Glutamatergic neuron (in vitro differentiated cells): ENCODE measurements at regions not wholly inside any gene's neighbourhood (a gene's known extent, or its start where the extent isn't known, plus 50 kb on each side); places are given as distances from the start of the nearest gene placed in this dataset.

Experiments used
- DNase-seq: peaks from one replicate; pipeline ENCODE4 v3.0.0; 2022
- H3K27ac Mint-ChIP-seq: one replicate; pipeline ENCODE4 v1.8.0; 2020; ENCODE audit warnings: mild to moderate bottlenecking, mixed read lengths, inconsistent platforms; ENCODE audit not compliant: unreplicated experiment
- H3K27me3 Mint-ChIP-seq: one replicate; pipeline ENCODE4 v1.8.0; 2020; ENCODE audit warnings: mild to moderate bottlenecking, moderate library complexity, mixed read lengths, inconsistent platforms; ENCODE audit not compliant: unreplicated experiment
- H3K36me3 Mint-ChIP-seq: one replicate; pipeline ENCODE4 v1.8.0; 2020; ENCODE audit warnings: mild to moderate bottlenecking, mixed read lengths, inconsistent platforms; ENCODE audit not compliant: unreplicated experiment
- H3K4me1 Mint-ChIP-seq: one replicate; pipeline ENCODE4 v1.8.0; 2020; ENCODE audit warnings: mild to moderate bottlenecking, low read depth, mixed read lengths, inconsistent platforms; ENCODE audit not compliant: unreplicated experiment
- H3K4me3 Mint-ChIP-seq: one replicate; pipeline ENCODE4 v1.8.0; 2020; ENCODE audit warnings: mild to moderate bottlenecking, mixed read lengths, inconsistent platforms; ENCODE audit not compliant: unreplicated experiment
- H3K9me3 Mint-ChIP-seq: one replicate; pipeline ENCODE4 v1.8.0; 2020; ENCODE audit warnings: mild to moderate bottlenecking, moderate library complexity, mixed read lengths, inconsistent platforms; ENCODE audit not compliant: unreplicated experiment
- CTCF ChIP-seq: fragments of 200-600 bp; sonication (generic); IDR thresholded peaks from one replicate; pipeline ENCODE4 v1.5.0; 2021; ENCODE audit not compliant: partially characterized antibody, unreplicated experiment

DNA sequence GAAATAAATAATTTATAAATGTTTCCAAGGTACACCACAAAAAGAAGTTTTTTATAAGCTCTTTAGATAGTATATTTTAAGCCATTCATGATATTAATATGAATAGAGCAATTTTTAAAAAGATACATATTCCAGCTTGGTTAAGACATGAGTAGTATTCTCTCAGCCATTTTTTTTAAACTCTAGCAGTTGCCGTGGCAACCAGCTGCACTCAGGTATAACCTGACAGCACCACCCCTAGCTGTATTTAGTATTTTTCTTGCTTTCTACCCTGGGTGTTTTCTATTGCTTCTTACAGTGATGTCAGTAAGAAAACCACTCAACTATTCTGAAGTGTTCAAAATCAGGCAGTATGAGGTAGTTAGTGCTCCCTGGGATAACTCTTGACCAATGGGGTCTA, 496.3 kb upstream of the CNTN3 start:
- no peak for TF ChIP-seq CTCF
- Mint-ChIP-seq H3K27ac (no peak overlapping the region), H3K9me3 (no peaks in the 10 kb centered on the region), H3K4me1 (no peaks in the 10 kb centered on the region), H3K4me3 (no peak overlapping the region), H3K36me3 (no peaks in the 10 kb centered on the region), H3K27me3 (no peaks in the 10 kb centered on the region)
- no peak for DNase-seq

- TF ChIP-seq CTCF = no peak
- no peak overlapping the region for H3K4me3 Mint-ChIP-seq
- H3K27me3 Mint-ChIP-seq = no peaks in the 10 kb centered on the region
- H3K27ac Mint-ChIP-seq = no peak overlapping the region
- no peak for DNase-seq
- no peaks in the 10 kb centered on the region for H3K36me3 Mint-ChIP-seq
- no peaks in the 10 kb centered on the region for H3K4me1 Mint-ChIP-seq
- H3K9me3 Mint-ChIP-seq = no peaks in the 10 kb centered on the region
These were observed 501.2 kb upstream of the CNTN3 start for GRCh38 chr3:75115695-75116094.

DNA sequence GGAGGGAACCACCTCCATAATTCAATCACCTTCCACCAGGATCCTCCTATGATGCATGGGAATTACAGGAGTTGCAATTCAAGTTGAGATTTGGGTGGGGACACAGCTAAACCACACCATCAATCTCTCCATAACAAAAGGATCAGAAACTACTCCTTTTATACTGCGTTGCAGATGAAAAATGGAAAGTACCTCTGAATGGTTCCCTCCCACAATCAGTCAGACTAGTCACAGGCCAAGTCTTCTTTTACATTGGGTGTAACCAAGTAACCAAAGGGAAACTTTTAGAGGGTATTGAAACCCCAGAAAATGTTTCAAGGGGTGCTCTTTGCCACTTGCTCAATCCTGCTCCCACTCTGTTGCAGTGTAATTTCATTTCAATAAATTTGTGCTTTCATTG, 504.3 kb upstream of the CNTN3 start:
- Mint-ChIP-seq H3K27ac (no peak overlapping the region), H3K9me3 (no peaks in the 10 kb centered on the region), H3K4me1 (no peaks in the 10 kb centered on the region), H3K4me3 (no peak overlapping the region), H3K36me3 (no peaks in the 10 kb centered on the region), H3K27me3 (no peaks in the 10 kb centered on the region)
- no peak for TF ChIP-seq CTCF
- DNase-seq = no peak

- Mint-ChIP-seq H3K9me3 (no peaks in the 10 kb centered on the region), H3K36me3 (no peaks in the 10 kb centered on the region), H3K27ac (no peak overlapping the region), H3K4me1 (no peaks in the 10 kb centered on the region), H3K27me3 (peaks cover 5% of the 10 kb centered on the region), H3K4me3 (no peak overlapping the region)
- no peak for DNase-seq
- TF ChIP-seq CTCF = no peak
These were observed 512.1 kb upstream of the CNTN3 start for GRCh38 chr3:75126556-75126955.

GRCh38 chr3:75129101-75129500, 514.6 kb upstream of the CNTN3 start:
- Mint-ChIP-seq H3K9me3 (no peaks in the 10 kb centered on the region), H3K4me3 (no peak overlapping the region), H3K27me3 (peaks cover 4% of the 10 kb centered on the region), H3K36me3 (no peaks in the 10 kb centered on the region), H3K27ac (no peak overlapping the region), H3K4me1 (no peaks in the 10 kb centered on the region)
- no peak for TF ChIP-seq CTCF
- no peak for DNase-seq
